Small intestine (tissue), 7 donors: ENCODE measurements at regions not wholly inside any gene's neighbourhood (a gene's known extent, or its start where the extent isn't known, plus 50 kb on each side); places are given as distances from the start of the nearest gene placed in this dataset.

Experiments used
- DNase-seq, 2 donors: peaks; one replicate each; pipeline versions ENCODE4 v3.0.0 to v3.0.0-alpha.2; 2013
- FAIRE-seq: peaks from 2 replicates; lab custom pipeline; 2012; peaks lifted over from hg19 to GRCh38; lab: Jason Lieb, UNC
- H3K27ac ChIP-seq, 3 donors: one replicate each; pipeline ENCODE4 v1.5.1; 2013; ENCODE audit warnings: low read length in 2 of 3, mild to moderate bottlenecking in 2 of 3, control low read depth in 1 of 3, inconsistent platforms in 1 of 3, low read depth in 1 of 3, moderate library complexity in 1 of 3
- H3K27me3 ChIP-seq, 3 donors: one replicate each; pipeline ENCODE4 v1.6.1; 2013; ENCODE audit warnings: low read length in 3 of 3, inconsistent platforms in 1 of 3; ENCODE audit not compliant: control insufficient read depth in 3 of 3, insufficient read depth in 3 of 3
- H3K36me3 ChIP-seq, 3 donors: one replicate each; pipeline ENCODE4 v1.6.1; 2013; ENCODE audit warnings: low read length in 3 of 3, inconsistent platforms in 1 of 3, low read depth in 1 of 3, mild to moderate bottlenecking in 1 of 3, moderate library complexity in 1 of 3; ENCODE audit not compliant: control insufficient read depth in 3 of 3, insufficient read depth in 2 of 3
- H3K4me1 ChIP-seq, 3 donors: one replicate each; pipeline ENCODE4 v1.6.1; 2013; ENCODE audit warnings: low read length in 2 of 3, inconsistent platforms in 1 of 3, low read depth in 1 of 3, mild to moderate bottlenecking in 1 of 3, moderate library complexity in 1 of 3; ENCODE audit not compliant: control insufficient read depth in 3 of 3, insufficient read depth in 2 of 3
- H3K4me3 ChIP-seq, 3 donors: one replicate each; pipeline ENCODE4 v1.5.1; 2013; ENCODE audit warnings: low read length in 3 of 3, control low read depth in 1 of 3, inconsistent platforms in 1 of 3, low read depth in 1 of 3, mild to moderate bottlenecking in 1 of 3, moderate library complexity in 1 of 3
- H3K9me3 ChIP-seq, 2 donors: one replicate each; pipeline ENCODE4 v1.6.1; 2013; ENCODE audit warnings: low read depth in 1 of 2, low read length in 1 of 2; ENCODE audit not compliant: control insufficient read depth in 2 of 2, insufficient read depth in 1 of 2
- WGBS, 3 donors: extraction: QIAGEN DNeasy Blood & Tissue Kit; methylation state at CpG; one replicate each; pipeline ENCODE4 v1.1.7; 2013; 5-methylcytosine and 5-hydroxymethylcytosine counted together
- donor health status: healthy with polysubstance abuse.
- donor health status: control.
- donor health status: control.
- donor health status: Bipolar disorder and iron deficiency.
- donor health status: healthy.

GRCh38 chr7:42858570-42858969 lies 53.3 kb downstream of the C7orf25 start:
- H3K27ac ChIP-seq, result no peak overlapping the region
- no peak for DNase-seq
- WGBS, 3 donors, result 95 to 97% (median 95%) methylated on average over 1 of the region's 1 CpG
- H3K4me1 ChIP-seq, result no peaks in the 10 kb centered on the region
- no peaks in the 10 kb centered on the region for H3K36me3 ChIP-seq
- no peak for FAIRE-seq
- H3K9me3 ChIP-seq, result no peaks in the 10 kb centered on the region
- no peak overlapping the region for H3K4me3 ChIP-seq
- no peaks in the 10 kb centered on the region for H3K27me3 ChIP-seq

DNA sequence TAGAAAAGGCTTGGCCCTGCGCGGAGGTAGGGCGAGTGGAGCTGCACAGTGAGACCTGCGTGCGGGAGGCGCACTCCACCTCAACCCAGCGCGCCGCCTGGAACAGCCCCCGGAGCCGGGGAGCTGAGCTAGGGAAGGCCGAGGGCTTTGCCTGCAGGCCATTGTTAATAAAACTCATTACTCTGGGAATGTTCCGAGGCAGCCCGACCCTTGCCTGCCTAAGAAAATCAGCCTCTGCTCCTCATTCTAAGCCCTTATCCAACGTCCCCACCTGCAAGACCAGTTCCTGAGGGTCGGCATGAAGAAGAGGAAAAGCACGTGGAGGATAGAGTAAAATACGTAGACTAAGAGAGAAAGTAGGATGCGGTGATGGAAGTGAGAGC lies 55.3 kb downstream of the C7orf25 start:
- 22 to 26% (median 24%) methylated on average over 19 of the region's 19 CpGs for WGBS, 3 donors
- H3K27me3 ChIP-seq, result no peaks in the 10 kb centered on the region
- FAIRE-seq (no peak), DNase-seq (no peak)
- peak overlapping the region in 1 of 3 donors; percentile 68 for H3K27ac ChIP-seq
- no peaks in the 10 kb centered on the region for H3K36me3 ChIP-seq
- H3K4me1 ChIP-seq, result no peaks in the 10 kb centered on the region
- H3K4me3 ChIP-seq, result peak overlapping the region in 2 of 3 donors; percentile 15 to 54
- H3K9me3 ChIP-seq, result no peaks in the 10 kb centered on the region

DNA sequence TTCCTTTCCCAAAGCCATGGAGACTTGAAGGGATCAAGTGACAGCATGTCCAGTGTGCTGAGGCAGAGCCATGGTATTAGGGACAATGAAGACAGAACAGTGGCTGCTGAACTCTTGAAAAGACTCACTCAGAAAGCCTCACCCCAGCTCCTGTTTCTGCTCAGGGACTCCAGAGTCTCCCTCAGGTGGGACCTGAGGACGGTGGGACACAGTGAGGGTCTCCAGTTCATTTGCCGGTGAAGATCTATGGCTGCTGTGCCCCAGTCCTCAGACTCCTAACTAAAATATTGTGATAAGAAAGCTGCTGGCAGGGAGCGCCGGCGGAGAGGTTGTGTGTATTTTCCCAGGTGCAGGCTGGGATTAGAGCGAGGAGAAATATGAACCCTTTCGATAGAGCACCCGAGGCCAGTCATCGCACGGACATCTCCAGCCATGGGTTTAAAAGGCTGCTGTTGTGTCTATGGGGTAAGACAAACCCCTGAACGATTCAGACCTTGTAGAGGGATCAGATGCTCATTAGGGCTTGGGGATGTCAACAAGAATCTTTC lies 57.2 kb downstream of the C7orf25 start:
- H3K4me3 ChIP-seq, result no peak overlapping the region
- FAIRE-seq (no peak), DNase-seq (no peak)
- WGBS, 3 donors, result 87 to 89% (median 89%) methylated on average over 11 of the region's 11 CpGs
- no peaks in the 10 kb centered on the region for H3K9me3 ChIP-seq
- H3K27me3 ChIP-seq, result peaks cover 0 to 2% (median 0%) of the 10 kb centered on the region in 3 donors
- no peaks in the 10 kb centered on the region for H3K36me3 ChIP-seq
- H3K4me1 ChIP-seq, result no peaks in the 10 kb centered on the region
- no peak overlapping the region for H3K27ac ChIP-seq

- 29 to 36% (median 34%) methylated on average over 4 of the region's 4 CpGs for WGBS, 3 donors
- H3K4me1 ChIP-seq, result no peaks in the 10 kb centered on the region
Observed at GRCh38 chr7:42852531-42852930, 59.3 kb downstream of the C7orf25 start.

GRCh38 chr7:42843205-42843800 lies 68.6 kb downstream of the C7orf25 start:
- DNase-seq, result peak; percentile 22 to 49
- 24 to 27% (median 25%) methylated on average over 12 of the region's 12 CpGs for WGBS, 3 donors
- no peaks in the 10 kb centered on the region for H3K36me3 ChIP-seq
- no peaks in the 10 kb centered on the region for H3K9me3 ChIP-seq
- FAIRE-seq, result no peak
- no peaks in the 10 kb centered on the region for H3K4me1 ChIP-seq
- H3K27ac ChIP-seq, result no peak overlapping the region
- H3K4me3 ChIP-seq, result no peak overlapping the region
- H3K27me3 ChIP-seq, result peaks cover 0 to 4% (median 2%) of the 10 kb centered on the region in 3 donors

More at GRCh38 chr7:42852531-42852930, 59.3 kb downstream of the C7orf25 start:
- no peak overlapping the region for H3K4me3 ChIP-seq
- FAIRE-seq (no peak), DNase-seq (no peak)
- H3K36me3 ChIP-seq, result no peaks in the 10 kb centered on the region
- peaks cover 0 to 2% (median 0%) of the 10 kb centered on the region in 3 donors for H3K27me3 ChIP-seq
- no peaks in the 10 kb centered on the region for H3K9me3 ChIP-seq
- no peak overlapping the region for H3K27ac ChIP-seq

GRCh38 chr7:42834676-42835075 lies 77.2 kb downstream of the C7orf25 start:
- DNase-seq (no peak), FAIRE-seq (no peak)
- Histone ChIP-seq H3K27me3 (no peaks in the 10 kb centered on the region), H3K9me3 (no peaks in the 10 kb centered on the region), H3K27ac (no peak overlapping the region), H3K4me1 (no peaks in the 10 kb centered on the region), H3K36me3 (no peaks in the 10 kb centered on the region), H3K4me3 (no peak overlapping the region)

DNA sequence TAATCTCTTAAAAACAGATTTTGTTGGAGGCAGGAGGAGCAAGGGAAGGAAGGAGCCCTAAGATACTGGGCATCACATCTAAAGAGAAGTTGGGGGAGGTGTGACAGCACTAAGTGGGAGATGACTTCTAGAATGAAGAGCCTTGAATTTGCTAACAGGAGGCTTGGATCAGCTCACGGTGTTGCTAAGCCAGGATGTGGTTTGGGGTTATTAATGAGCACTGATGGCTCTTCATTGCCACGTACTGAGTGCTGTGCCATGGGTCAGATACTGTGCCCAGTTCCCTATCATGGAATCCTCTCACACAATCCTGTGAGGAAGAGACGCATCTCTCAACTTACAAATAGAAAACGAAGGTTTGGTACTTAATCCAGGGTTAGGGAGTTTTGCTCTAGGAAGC lies 78.5 kb downstream of the C7orf25 start:
- FAIRE-seq, result no peak

GRCh38 chr7:42832667-42833066 lies 79.2 kb downstream of the C7orf25 start:
- Histone ChIP-seq H3K9me3 (no peaks in the 10 kb centered on the region), H3K4me3 (no peak overlapping the region), H3K27ac (no peak overlapping the region), H3K27me3 (no peaks in the 10 kb centered on the region), H3K4me1 (no peaks in the 10 kb centered on the region), H3K36me3 (no peaks in the 10 kb centered on the region)
- DNase-seq (no peak), FAIRE-seq (no peak)

More for the DNA sequence above, 78.5 kb downstream of the C7orf25 start:
- no peaks in the 10 kb centered on the region for H3K4me1 ChIP-seq
- DNase-seq, result no peak
- no peak overlapping the region for H3K27ac ChIP-seq
- no peak overlapping the region for H3K4me3 ChIP-seq
- H3K27me3 ChIP-seq, result no peaks in the 10 kb centered on the region
- H3K9me3 ChIP-seq, result no peaks in the 10 kb centered on the region
- H3K36me3 ChIP-seq, result no peaks in the 10 kb centered on the region
- 54 to 68% (median 62%) methylated on average over 4 of the region's 4 CpGs for WGBS, 3 donors
